ENCODE measurements at regions not wholly inside any gene's neighbourhood (a gene's known extent, or its start where the extent isn't known, plus 50 kb on each side); places are given as distances from the start of the nearest gene placed in this dataset.

GRCh38 chr4:170721812-170722373, 632.1 kb upstream of the AADAT start:
- Mint-ChIP-seq H3K4me3 (no peak overlapping the region), H3K9me3 (peaks cover 4% of the 10 kb centered on the region), H3K36me3 (ENCODE audit: low read depth) (no peaks in the 10 kb centered on the region), H3K4me1 (no peaks in the 10 kb centered on the region), H3K27ac (no peak overlapping the region), H3K27me3 (ENCODE audit: insufficient read depth) (no peaks in the 10 kb centered on the region)
- no peaks in the 10 kb centered on the region for H3K9me3 ChIP-seq (ENCODE audit: control insufficient read depth, low read length)
- H3K4me3 ChIP-seq (ENCODE audit: low read length), result no peak overlapping the region
- H3K27me3 ChIP-seq (ENCODE audit: control insufficient read depth, insufficient read depth, low read length, poor library complexity, severe bottlenecking), result no peaks in the 10 kb centered on the region
- H3K27ac ChIP-seq (ENCODE audit: low read depth, low read length), result no peak overlapping the region
- no peaks in the 10 kb centered on the region for H3K4me1 ChIP-seq (ENCODE audit: control insufficient read depth, insufficient read depth, low read length)
- 90% methylated on average over 1 of the region's 1 CpG; no CpG with 5 or more reads in 1 of the 2 experiments for WGBS, 2 experiments (ENCODE audit: insufficient coverage in 1 of 2, insufficient read length in 1 of 2)
- no peak overlapping the region for H3K9ac ChIP-seq (ENCODE audit: extremely low read depth, low read length, poor library complexity, severe bottlenecking)
- no peak for DNase-seq
- no peaks in the 10 kb centered on the region for H3K36me3 ChIP-seq (ENCODE audit: control insufficient read depth, insufficient read depth, low read length)
- no peak for TF ChIP-seq CTCF (conservative IDR thresholded peaks at IDR 0.05)

- H3K36me3 Mint-ChIP-seq (ENCODE audit: low read depth), result peaks cover 10% of the 10 kb centered on the region
- H3K4me1 Mint-ChIP-seq, result peaks cover 3% of the 10 kb centered on the region
- 88% methylated on average over 1 of the region's 1 CpG; no CpG with 5 or more reads in 1 of the 2 experiments for WGBS, 2 experiments (ENCODE audit: insufficient coverage in 1 of 2, insufficient read length in 1 of 2)
Observed at GRCh38 chr4:170716868-170717267, 627.1 kb upstream of the AADAT start.

GRCh38 chr4:170705907-170706306, 616.2 kb upstream of the AADAT start:
- no peak overlapping the region for H3K4me3 ChIP-seq (ENCODE audit: low read length)
- Mint-ChIP-seq H3K4me3 (no peak overlapping the region), H3K27me3 (ENCODE audit: insufficient read depth) (no peaks in the 10 kb centered on the region), H3K36me3 (ENCODE audit: low read depth) (no peaks in the 10 kb centered on the region), H3K4me1 (no peaks in the 10 kb centered on the region), H3K9me3 (no peaks in the 10 kb centered on the region), H3K27ac (no peak overlapping the region)
- TF ChIP-seq CTCF (conservative IDR thresholded peaks at IDR 0.05), result no peak
- no peak overlapping the region for H3K27ac ChIP-seq (ENCODE audit: low read depth, low read length)
- no peaks in the 10 kb centered on the region for H3K36me3 ChIP-seq (ENCODE audit: control insufficient read depth, insufficient read depth, low read length)
- no peak for DNase-seq
- no peaks in the 10 kb centered on the region for H3K9me3 ChIP-seq (ENCODE audit: control insufficient read depth, low read length)
- 93% methylated on average over 2 of the region's 3 CpGs; no CpG with 5 or more reads in 1 of the 2 experiments for WGBS, 2 experiments (ENCODE audit: insufficient coverage in 1 of 2, insufficient read length in 1 of 2)
- H3K9ac ChIP-seq (ENCODE audit: extremely low read depth, low read length, poor library complexity, severe bottlenecking), result no peak overlapping the region
- H3K4me1 ChIP-seq (ENCODE audit: control insufficient read depth, insufficient read depth, low read length), result no peaks in the 10 kb centered on the region
- H3K27me3 ChIP-seq (ENCODE audit: control insufficient read depth, insufficient read depth, low read length, poor library complexity, severe bottlenecking), result no peaks in the 10 kb centered on the region

More at GRCh38 chr4:170716868-170717267, 627.1 kb upstream of the AADAT start:
- Histone ChIP-seq H3K9ac (ENCODE audit: extremely low read depth, low read length, poor library complexity, severe bottlenecking) (no peak overlapping the region), H3K4me3 (ENCODE audit: low read length) (no peak overlapping the region), H3K4me1 (ENCODE audit: control insufficient read depth, insufficient read depth, low read length) (no peaks in the 10 kb centered on the region), H3K27me3 (ENCODE audit: control insufficient read depth, insufficient read depth, low read length, poor library complexity, severe bottlenecking) (no peaks in the 10 kb centered on the region), H3K36me3 (ENCODE audit: control insufficient read depth, insufficient read depth, low read length) (no peaks in the 10 kb centered on the region), H3K27ac (ENCODE audit: low read depth, low read length) (no peak overlapping the region), H3K9me3 (ENCODE audit: control insufficient read depth, low read length) (no peaks in the 10 kb centered on the region)
- no peak overlapping the region for H3K27ac Mint-ChIP-seq
- H3K4me3 Mint-ChIP-seq, result no peak overlapping the region
- H3K9me3 Mint-ChIP-seq, result peaks cover 18% of the 10 kb centered on the region
- DNase-seq, result no peak
- TF ChIP-seq CTCF (conservative IDR thresholded peaks at IDR 0.05), result peak; percentile 61
- H3K27me3 Mint-ChIP-seq (ENCODE audit: insufficient read depth), result no peaks in the 10 kb centered on the region
